Activated T-helper 2 cell treated with anti-CD3 and anti-CD28 coated beads, Interferon-gamma antibody, Interleukin-2, Interleukin-4, amounts not matched to agents 10 μg/mL and 5 μg/mL and 100 μg/mL, durations not matched to agents 14 hours and 24 hours and 36 hours (primary cell): ENCODE measurements at regions not wholly inside any gene's neighbourhood (a gene's known extent, or its start where the extent isn't known, plus 50 kb on each side); places are given as distances from the start of the nearest gene placed in this dataset.

ENCODE experiments used
- DNase-seq: peaks from one replicate; pipeline ENCODE4 v3.0.0; 2021; ENCODE audit warnings: low spot score
- H3K27ac Mint-ChIP-seq: one replicate; pipeline ENCODE4 v1.8.0; 2021; ENCODE audit warnings: mixed read lengths
- H3K27me3 Mint-ChIP-seq: one replicate; pipeline ENCODE4 v1.8.0; 2021; ENCODE audit warnings: low read depth, mixed read lengths
- H3K36me3 Mint-ChIP-seq: one replicate; pipeline ENCODE4 v1.8.0; 2021; ENCODE audit warnings: low read depth, mixed read lengths
- H3K4me1 Mint-ChIP-seq: one replicate; pipeline ENCODE4 v1.8.0; 2021; ENCODE audit warnings: low read depth, mixed read lengths
- H3K4me3 Mint-ChIP-seq: one replicate; pipeline ENCODE4 v1.8.0; 2021; ENCODE audit warnings: low read depth, mild to moderate bottlenecking, moderate library complexity, mixed read lengths
- H3K9me3 Mint-ChIP-seq: one replicate; pipeline ENCODE4 v1.8.0; 2021; ENCODE audit warnings: mixed read lengths
- intact Hi-C: fragments of 100-400 bp; cut with micrococcal nuclease; formaldehyde crosslinking; loops from one replicate; pipeline ENCODE4 v1.15.1; 2023

DNA sequence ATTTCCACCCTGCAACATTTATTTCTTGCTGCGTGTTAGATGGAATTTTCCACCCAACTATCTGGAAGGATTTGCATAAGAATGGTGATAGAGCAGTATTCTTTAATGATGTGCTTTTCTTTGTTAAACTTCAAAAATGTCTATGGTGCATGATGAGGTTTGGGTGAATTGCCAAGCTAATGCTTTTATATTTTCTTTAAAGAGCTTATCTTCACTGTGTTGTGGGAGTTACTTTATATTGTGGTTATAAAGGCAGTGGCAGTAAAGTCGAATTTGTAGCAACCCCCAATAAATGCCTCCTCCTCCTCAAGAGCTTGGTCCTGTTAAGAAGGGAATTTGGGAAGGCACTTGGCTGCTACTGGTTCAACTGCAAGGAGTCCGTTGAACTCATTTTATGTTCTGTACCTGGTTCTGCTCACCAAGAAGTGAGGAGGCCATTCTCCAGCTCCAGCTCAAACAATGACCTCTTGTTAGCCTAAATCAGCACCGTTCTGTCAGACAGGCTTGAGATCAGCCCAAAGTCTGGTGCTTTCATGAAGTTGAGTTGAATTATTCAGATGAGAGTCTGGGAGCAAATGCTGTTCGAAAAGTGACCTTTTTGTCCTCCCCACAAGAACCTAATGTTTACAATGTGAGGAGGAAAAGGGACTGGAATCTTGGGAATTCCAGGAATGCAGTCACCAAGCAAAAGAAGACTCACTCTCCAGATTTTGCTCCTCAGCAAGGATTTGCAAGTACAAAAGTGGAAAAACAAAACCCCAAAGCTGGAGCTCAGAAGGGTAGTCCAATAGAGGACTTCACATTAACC, 217.0 kb downstream of the TMEM38B start:
- DNase-seq: no peak
- no peaks in the 10 kb centered on the region for H3K4me1 Mint-ChIP-seq
- no peaks in the 10 kb centered on the region for H3K36me3 Mint-ChIP-seq
- no peaks in the 10 kb centered on the region for H3K9me3 Mint-ChIP-seq
- intact Hi-C loops: no loop called here
- H3K4me3 Mint-ChIP-seq: no peak overlapping the region
- no peaks in the 10 kb centered on the region for H3K27me3 Mint-ChIP-seq
- H3K27ac Mint-ChIP-seq: no peak overlapping the region

GRCh38 chr9:105912157-105912862, 218.0 kb downstream of the TMEM38B start:
- Mint-ChIP-seq H3K27me3 (no peaks in the 10 kb centered on the region), H3K36me3 (no peaks in the 10 kb centered on the region), H3K4me3 (no peak overlapping the region), H3K9me3 (no peaks in the 10 kb centered on the region), H3K4me1 (no peaks in the 10 kb centered on the region), H3K27ac (no peak overlapping the region)
- intact Hi-C loops: no loop called here
- no peak for DNase-seq

DNA sequence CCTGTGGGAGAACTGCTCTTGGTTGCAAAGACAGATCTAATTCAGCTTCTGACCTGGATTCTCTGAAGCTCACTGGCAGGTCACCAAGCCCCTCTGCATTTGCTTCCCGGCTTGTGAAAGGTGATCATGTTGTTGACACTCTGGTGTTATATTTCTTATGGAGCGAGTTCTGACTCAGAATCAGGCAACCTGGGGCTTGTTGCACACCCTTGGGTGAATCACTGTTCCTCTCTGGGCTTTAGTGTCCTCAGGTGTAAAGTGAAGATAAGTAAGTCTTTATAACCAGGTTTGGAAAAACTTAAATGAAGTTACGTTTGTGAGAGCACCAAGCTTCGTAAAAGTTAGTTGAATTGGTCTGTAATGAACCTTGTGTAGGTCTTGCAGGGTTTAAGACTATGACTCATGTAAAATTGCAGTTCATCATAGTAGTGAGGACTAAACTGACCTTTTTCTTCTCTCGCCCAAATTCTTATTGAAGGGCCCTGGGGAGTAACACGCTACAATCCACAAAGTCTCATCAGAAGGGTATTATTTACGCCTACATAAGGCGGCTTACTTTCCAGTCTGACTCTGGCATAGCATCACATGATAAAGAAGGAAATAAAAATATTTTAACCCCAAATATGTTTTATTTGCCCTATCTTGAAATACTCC, 218.6 kb downstream of the TMEM38B start:
- no peak overlapping the region for H3K4me3 Mint-ChIP-seq
- H3K27me3 Mint-ChIP-seq: no peaks in the 10 kb centered on the region
- H3K9me3 Mint-ChIP-seq: no peaks in the 10 kb centered on the region
- no peaks in the 10 kb centered on the region for H3K4me1 Mint-ChIP-seq
- no peak overlapping the region for H3K27ac Mint-ChIP-seq
- no peak for DNase-seq
- intact Hi-C loops: no loop called here
- H3K36me3 Mint-ChIP-seq: no peaks in the 10 kb centered on the region

- H3K9me3 Mint-ChIP-seq: no peaks in the 10 kb centered on the region
- no peaks in the 10 kb centered on the region for H3K4me1 Mint-ChIP-seq
- no peak overlapping the region for H3K27ac Mint-ChIP-seq
- H3K36me3 Mint-ChIP-seq: no peaks in the 10 kb centered on the region
- no peak for DNase-seq
- no peaks in the 10 kb centered on the region for H3K27me3 Mint-ChIP-seq
- intact Hi-C loops: no loop called here
- H3K4me3 Mint-ChIP-seq: no peak overlapping the region
These were observed 226.9 kb downstream of the TMEM38B start for GRCh38 chr9:105921057-105921726.

DNA sequence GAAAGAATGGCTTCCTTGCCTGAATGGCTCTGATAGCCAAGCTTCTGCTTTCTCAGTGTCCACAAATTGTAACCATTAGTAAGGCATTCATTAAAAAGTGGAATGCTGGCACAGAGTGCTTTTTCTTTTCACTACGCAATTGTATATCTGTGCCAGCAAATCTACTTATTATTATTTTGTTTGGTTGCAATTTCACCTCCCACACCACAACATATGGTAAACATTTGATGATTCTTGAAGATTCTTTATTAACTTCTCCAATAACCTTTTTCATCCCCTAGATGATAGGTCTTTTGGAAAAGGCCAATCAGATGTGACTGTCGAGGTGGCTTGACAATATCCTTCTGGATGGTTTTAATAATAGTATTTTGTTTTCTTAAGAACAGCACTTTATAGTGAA, 234.1 kb downstream of the TMEM38B start:
- no peaks in the 10 kb centered on the region for H3K36me3 Mint-ChIP-seq
- H3K27me3 Mint-ChIP-seq: no peaks in the 10 kb centered on the region
- intact Hi-C loops: no loop called here
- no peaks in the 10 kb centered on the region for H3K9me3 Mint-ChIP-seq
- no peaks in the 10 kb centered on the region for H3K4me1 Mint-ChIP-seq
- no peak overlapping the region for H3K27ac Mint-ChIP-seq
- H3K4me3 Mint-ChIP-seq: no peak overlapping the region
- no peak for DNase-seq

GRCh38 chr9:105930011-105930627, 235.8 kb downstream of the TMEM38B start:
- intact Hi-C loops: no loop called here
- H3K9me3 Mint-ChIP-seq: no peaks in the 10 kb centered on the region
- no peak overlapping the region for H3K4me3 Mint-ChIP-seq
- DNase-seq: no peak
- H3K27me3 Mint-ChIP-seq: no peaks in the 10 kb centered on the region
- H3K4me1 Mint-ChIP-seq: no peaks in the 10 kb centered on the region
- H3K36me3 Mint-ChIP-seq: no peaks in the 10 kb centered on the region
- H3K27ac Mint-ChIP-seq: no peak overlapping the region

DNA sequence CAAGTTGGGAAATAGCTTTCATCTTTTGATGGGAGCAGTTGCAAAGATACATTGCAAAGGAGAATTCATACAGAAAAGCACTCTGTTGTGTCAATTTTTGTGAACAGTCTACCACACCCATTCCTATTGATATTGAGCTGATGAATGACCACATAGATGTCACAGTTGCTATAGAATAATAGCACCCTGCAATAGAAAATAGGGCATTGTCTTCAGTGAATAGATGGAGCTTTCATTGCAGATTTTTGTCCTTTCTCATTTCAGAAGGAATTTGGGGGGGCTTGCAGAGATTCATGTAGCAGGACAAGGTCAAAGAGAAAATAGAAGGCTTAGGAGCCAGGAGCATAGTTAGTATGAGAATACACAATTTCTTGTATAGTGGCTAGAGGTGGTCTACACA, 237.9 kb downstream of the TMEM38B start:
- Mint-ChIP-seq H3K9me3 (no peaks in the 10 kb centered on the region), H3K4me1 (no peaks in the 10 kb centered on the region), H3K4me3 (no peak overlapping the region), H3K27ac (no peak overlapping the region), H3K27me3 (no peaks in the 10 kb centered on the region), H3K36me3 (no peaks in the 10 kb centered on the region)
- no peak for DNase-seq
- intact Hi-C loops: no loop called here

- H3K4me1 Mint-ChIP-seq: no peaks in the 10 kb centered on the region
- no peak overlapping the region for H3K27ac Mint-ChIP-seq
- DNase-seq: no peak
- no peaks in the 10 kb centered on the region for H3K36me3 Mint-ChIP-seq
- no peak overlapping the region for H3K4me3 Mint-ChIP-seq
- H3K27me3 Mint-ChIP-seq: no peaks in the 10 kb centered on the region
- intact Hi-C loops: no loop called here
- peaks cover 29% of the 10 kb centered on the region for H3K9me3 Mint-ChIP-seq
These were observed 256.1 kb downstream of the TMEM38B start for GRCh38 chr9:105950448-105950847.

DNA sequence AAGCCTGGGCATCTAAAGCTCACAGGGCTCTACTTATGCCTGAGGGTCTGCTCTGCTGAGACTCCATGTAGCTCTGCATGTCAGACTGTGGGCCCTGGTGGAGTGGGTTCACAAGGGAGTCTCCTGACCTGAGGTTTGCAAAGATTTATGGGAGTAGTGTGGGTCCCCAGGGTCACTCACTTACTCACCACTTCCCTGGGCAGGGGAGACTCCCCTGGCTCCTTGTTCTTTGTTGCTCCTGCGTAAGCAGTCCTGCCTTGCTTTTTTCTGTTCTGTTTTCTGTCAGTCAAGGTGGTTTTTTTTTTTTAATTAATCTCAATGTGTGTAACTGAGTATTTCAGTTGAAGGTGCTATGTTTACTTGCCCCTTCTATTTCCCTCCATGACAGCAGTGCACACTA, 256.6 kb downstream of the TMEM38B start:
- Mint-ChIP-seq H3K27me3 (no peaks in the 10 kb centered on the region), H3K9me3 (peaks cover 29% of the 10 kb centered on the region), H3K4me1 (no peaks in the 10 kb centered on the region), H3K36me3 (no peaks in the 10 kb centered on the region), H3K27ac (no peak overlapping the region), H3K4me3 (no peak overlapping the region)
- intact Hi-C loops: no loop called here
- DNase-seq: no peak

GRCh38 chr9:105954517-105954916, 260.2 kb downstream of the TMEM38B start:
- Mint-ChIP-seq H3K27ac (no peak overlapping the region), H3K4me1 (no peaks in the 10 kb centered on the region)
- intact Hi-C loops: no loop called here

GRCh38 chr9:105957830-105958229, 263.5 kb downstream of the TMEM38B start:
- Mint-ChIP-seq H3K9me3 (no peaks in the 10 kb centered on the region), H3K27me3 (no peaks in the 10 kb centered on the region), H3K4me1 (no peaks in the 10 kb centered on the region), H3K27ac (no peak overlapping the region), H3K4me3 (no peak overlapping the region), H3K36me3 (no peaks in the 10 kb centered on the region)
- intact Hi-C loops: no loop called here
- DNase-seq: no peak

More at GRCh38 chr9:105954517-105954916, 260.2 kb downstream of the TMEM38B start:
- peaks cover under 1% of the 10 kb centered on the region for H3K9me3 Mint-ChIP-seq
- no peak for DNase-seq
- H3K27me3 Mint-ChIP-seq: no peaks in the 10 kb centered on the region
- H3K4me3 Mint-ChIP-seq: no peak overlapping the region
- H3K36me3 Mint-ChIP-seq: no peaks in the 10 kb centered on the region

GRCh38 chr9:105958587-105958986, 264.2 kb downstream of the TMEM38B start:
- H3K4me1 Mint-ChIP-seq: no peaks in the 10 kb centered on the region
- intact Hi-C loops: no loop called here
- H3K27ac Mint-ChIP-seq: no peak overlapping the region
- H3K4me3 Mint-ChIP-seq: no peak overlapping the region
- no peak for DNase-seq
- H3K27me3 Mint-ChIP-seq: no peaks in the 10 kb centered on the region
- no peaks in the 10 kb centered on the region for H3K36me3 Mint-ChIP-seq
- H3K9me3 Mint-ChIP-seq: no peaks in the 10 kb centered on the region
